ENCODE measurements at regions not wholly inside any gene's neighbourhood (a gene's known extent, or its start where the extent isn't known, plus 50 kb on each side); places are given as distances from the start of the nearest gene placed in this dataset.

GRCh38 chr18:41769265-41769664 is 185.8 kb upstream of the PIK3C3 start:
- TF ChIP-seq EZH2phosphoT487 (conservative IDR thresholded peaks at IDR 0.05; ENCODE audit: low read length) (no peak), CTCF (IDR thresholded peaks at IDR 0.05; ENCODE audit: insufficient read depth, low read length, poor library complexity, severe bottlenecking) (no peak)

All from SU-DHL-6 (cell line).